GM23338 (cell line): ENCODE measurements at regions not wholly inside any gene's neighbourhood (a gene's known extent, or its start where the extent isn't known, plus 50 kb on each side); places are given as distances from the start of the nearest gene placed in this dataset.

Experiments used
- ATAC-seq: fragments of 200-7000 bp; cut with Tn5 transposase; 3 replicates; pipeline ENCODE4 v1.9.1; 2020
- DNase-seq: peaks from one replicate; pipeline ENCODE4 v3.0.0-alpha.2; 2015; ENCODE audit warnings: low spot score
- H2AFZ ChIP-seq: fragments of 200-600 bp; sonication (generic); 2 replicates; pipeline ENCODE4 v1.8.0; 2016; ENCODE audit warnings: antibody characterized with exemption, mild to moderate bottlenecking, moderate library complexity
- H3F3A ChIP-seq: fragments of 200-600 bp; sonication (generic); replicated peaks from 2 replicates; pipeline ENCODE4 v1.8.0; 2017; ENCODE audit warnings: antibody characterized with exemption, mixed run types, low read depth
- H3K27ac ChIP-seq: fragments of 200-600 bp; sonication (generic); 2 replicates; pipeline ENCODE4 v1.6.1; 2016; ENCODE audit warnings: low read depth
- H3K27me3 ChIP-seq: fragments of 200-600 bp; sonication (generic); 2 replicates; pipeline ENCODE4 v1.8.0; 2016; ENCODE audit warnings: mild to moderate bottlenecking, mixed run types, moderate library complexity; ENCODE audit not compliant: insufficient read depth
- H3K36me3 ChIP-seq: fragments of 200-600 bp; sonication (generic); 2 replicates; pipeline ENCODE4 v1.8.0; 2016; ENCODE audit warnings: mild to moderate bottlenecking; ENCODE audit not compliant: insufficient read depth
- H3K4me1 ChIP-seq: fragments of 200-600 bp; sonication (generic); 2 replicates; pipeline ENCODE4 v1.8.0; 2016; ENCODE audit warnings: mild to moderate bottlenecking, moderate library complexity; ENCODE audit not compliant: insufficient read depth
- H3K4me2 ChIP-seq: fragments of 200-600 bp; sonication (generic); 2 replicates; pipeline ENCODE4 v1.7.1; 2017; ENCODE audit warnings: mixed run types
- H3K4me3 ChIP-seq: fragments of 200-600 bp; sonication (generic); 2 replicates; pipeline ENCODE4 v1.6.1; 2016; ENCODE audit warnings: mixed run types
- H3K79me2 ChIP-seq: fragments of 200-600 bp; sonication (generic); replicated peaks from 2 replicates; pipeline ENCODE4 v1.8.0; 2017; ENCODE audit warnings: mild to moderate bottlenecking; ENCODE audit not compliant: insufficient read depth
- H3K9me2 ChIP-seq: fragments of 200-600 bp; sonication (generic); 2 replicates; pipeline ENCODE4 v1.8.0; 2017; ENCODE audit not compliant: insufficient read depth
- H4K20me1 ChIP-seq: fragments of 200-600 bp; sonication (generic); replicated peaks from 2 replicates; pipeline ENCODE4 v1.8.0; 2017; ENCODE audit warnings: mild to moderate bottlenecking; ENCODE audit not compliant: insufficient read depth
- H3K27ac Mint-ChIP-seq: 2 replicates; pipeline ENCODE4 v1.8.0; 2020; ENCODE audit warnings: inconsistent platforms, mild to moderate bottlenecking, moderate library complexity, mixed read lengths
- H3K27me3 Mint-ChIP-seq: 3 replicates; pipeline ENCODE4 v1.8.0; 2022; ENCODE audit warnings: low read depth, mild to moderate bottlenecking, moderate library complexity, mixed read lengths, inconsistent platforms; ENCODE audit not compliant: insufficient read depth, poor library complexity
- H3K36me3 Mint-ChIP-seq: 3 replicates; pipeline ENCODE4 v1.8.0; 2021; ENCODE audit warnings: low read depth, mild to moderate bottlenecking, inconsistent platforms, moderate library complexity, mixed read lengths
- H3K4me1 Mint-ChIP-seq: 3 replicates; pipeline ENCODE4 v1.8.0; 2020; ENCODE audit warnings: mild to moderate bottlenecking, inconsistent platforms, mixed read lengths
- H3K4me3 Mint-ChIP-seq: 3 replicates; pipeline ENCODE4 v1.8.0; 2021; ENCODE audit warnings: moderate library complexity, mild to moderate bottlenecking, inconsistent platforms, mixed read lengths
- H3K9me3 Mint-ChIP-seq: 3 replicates; pipeline ENCODE4 v1.8.0; 2020; ENCODE audit warnings: moderate library complexity, mild to moderate bottlenecking, inconsistent platforms, mixed read lengths
- CREB1 ChIP-seq: fragments of 250-450 bp; sonication (Bioruptor Pico); IDR thresholded peaks from 2 replicates; pipeline ENCODE4 v1.5.0; 2020; ENCODE audit warnings: low read depth, mild to moderate bottlenecking, moderate library complexity
- CTCF ChIP-seq, 2 experiments: fragments of 200-600 bp in 1 of 2; sonication (generic) in 1 of 2; conservative IDR thresholded peaks; 2 replicates each; pipeline versions ENCODE4 v1.5.1 to v1.6.1; 2016 to 2017; ENCODE audit warnings: antibody characterized with exemption in 2 of 2, low read depth in 2 of 2, mild to moderate bottlenecking in 2 of 2, moderate library complexity in 1 of 2
- ETS1 ChIP-seq: IDR thresholded peaks from 2 replicates; pipeline ENCODE4 v1.6.1; 2016; ENCODE audit warnings: antibody characterized with exemption
- EZH2 ChIP-seq: fragments of 200-600 bp; sonication (generic); IDR thresholded peaks from one replicate; pipeline ENCODE4 v1.8.0; 2017; ENCODE audit warnings: antibody characterized with exemption, mild to moderate bottlenecking, low read depth; ENCODE audit not compliant: unreplicated experiment
- EZH2phosphoT487 ChIP-seq: fragments of 200-600 bp; sonication (generic); IDR thresholded peaks from one replicate; pipeline ENCODE4 v1.8.1; 2018; ENCODE audit warnings: antibody characterized with exemption; ENCODE audit not compliant: unreplicated experiment
- NANOG ChIP-seq: IDR thresholded peaks from 2 replicates; pipeline ENCODE4 v1.6.1; 2016; ENCODE audit warnings: antibody characterized with exemption, borderline replicate concordance
- REST ChIP-seq: IDR thresholded peaks from one replicate; pipeline ENCODE4 v1.6.1; 2018; ENCODE audit warnings: antibody characterized with exemption; ENCODE audit not compliant: unreplicated experiment
- STAT1 ChIP-seq: IDR thresholded peaks from one replicate; pipeline ENCODE4 v1.6.1; 2016; ENCODE audit warnings: antibody characterized with exemption; ENCODE audit not compliant: unreplicated experiment
- ZNF462 ChIP-seq: fragments of 250-450 bp; sonication (Bioruptor Pico); IDR thresholded peaks from 2 replicates; pipeline ENCODE4 v1.5.0; 2020; ENCODE audit warnings: mild to moderate bottlenecking, moderate library complexity

GRCh38 chr4:34771632-34772031, 1472.7 kb downstream of the ARAP2 start:
- no peak overlapping the region for H3K4me2 ChIP-seq
- no peak overlapping the region for H3K4me3 Mint-ChIP-seq
- H3K27me3 Mint-ChIP-seq, result no peaks in the 10 kb centered on the region
- no peaks in the 10 kb centered on the region for H4K20me1 ChIP-seq
- peaks cover 2% of the 10 kb centered on the region; the same call in 1 of the 3 replicates for H3K4me1 Mint-ChIP-seq
- no peaks in the 10 kb centered on the region for H3K79me2 ChIP-seq
- no peak overlapping the region for H3K27ac Mint-ChIP-seq
- no peaks in the 10 kb centered on the region for H3K9me3 Mint-ChIP-seq
- no peaks in the 10 kb centered on the region for H3F3A ChIP-seq
- no peaks in the 10 kb centered on the region; the same call in 1 of the 2 replicates for H3K4me1 ChIP-seq
- H3K36me3 Mint-ChIP-seq, result no peaks in the 10 kb centered on the region
- H3K27me3 ChIP-seq, result no peaks in the 10 kb centered on the region
- H3K27ac ChIP-seq, result no peak overlapping the region
- H3K36me3 ChIP-seq, result no peaks in the 10 kb centered on the region
- peak; percentile 56 for ATAC-seq
- peak; percentile 2 for DNase-seq
- H2AFZ ChIP-seq, result peak overlapping the region; percentile 78; the same call in 1 of the 2 replicates
- TF ChIP-seq CREB1, result no peak
- no peaks in the 10 kb centered on the region for H3K9me2 ChIP-seq
- no peak overlapping the region for H3K4me3 ChIP-seq

GRCh38 chr4:34790131-34790530, 1454.2 kb downstream of the ARAP2 start:
- no peak overlapping the region for H3K4me3 ChIP-seq
- H3K4me2 ChIP-seq, result no peak overlapping the region
- H3K27ac ChIP-seq, result no peak overlapping the region
- H3K4me3 Mint-ChIP-seq, result no peak overlapping the region
- H3K27me3 Mint-ChIP-seq, result no peaks in the 10 kb centered on the region
- peaks cover 8% of the 10 kb centered on the region; the same call in 1 of the 3 replicates for H3K36me3 Mint-ChIP-seq
- H3K9me3 Mint-ChIP-seq, result peaks cover 9% of the 10 kb centered on the region
- H3K9me2 ChIP-seq, result no peaks in the 10 kb centered on the region; the same call in 1 of the 2 replicates
- peaks cover 13% of the 10 kb centered on the region; the same call in 1 of the 2 replicates for H3K36me3 ChIP-seq
- no peak overlapping the region for H3K27ac Mint-ChIP-seq
- H3F3A ChIP-seq, result no peaks in the 10 kb centered on the region
- H3K4me1 ChIP-seq, result peaks cover 5% of the 10 kb centered on the region
- DNase-seq (no peak), ATAC-seq (no peak)
- no peak overlapping the region for H2AFZ ChIP-seq
- H3K79me2 ChIP-seq, result no peaks in the 10 kb centered on the region
- no peaks in the 10 kb centered on the region for H4K20me1 ChIP-seq
- H3K27me3 ChIP-seq, result no peaks in the 10 kb centered on the region
- peaks cover 3% of the 10 kb centered on the region; the same call in 2 of the 3 replicates for H3K4me1 Mint-ChIP-seq
- TF ChIP-seq CTCF (conservative IDR thresholded peaks at IDR 0.05; ENCODE audit: low read depth in 2 of 2) (no peak), NANOG (no peak), CREB1 (no peak), EZH2 (no peak), ZNF462 (CRISPR knock-in tag) (no peak), REST (no peak), ETS1 (no peak), EZH2phosphoT487 (no peak), STAT1 (no peak)
